Sigmoid colon (tissue), 6 donors: ENCODE measurements at regions not wholly inside any gene's neighbourhood (a gene's known extent, or its start where the extent isn't known, plus 50 kb on each side); places are given as distances from the start of the nearest gene placed in this dataset.

ENCODE experiments used
- DNase-seq: peaks from one replicate; pipeline ENCODE4 v3.0.0-alpha.2; 2019
- H3K27ac ChIP-seq, 4 donors: fragments of 200-600 bp; sonication (generic); one replicate each; pipeline ENCODE4 v1.5.1; 2016 to 2019; ENCODE audit warnings: mild to moderate bottlenecking in 1 of 4
- H3K27me3 ChIP-seq, 3 donors: fragments of 200-600 bp; sonication (generic); one replicate each; pipeline ENCODE4 v1.5.1; 2019; ENCODE audit warnings: mild to moderate bottlenecking in 1 of 3
- H3K36me3 ChIP-seq, 4 donors: fragments of 200-600 bp; sonication (generic); one replicate each; pipeline ENCODE4 v1.5.1; 2016 to 2019
- H3K4me1 ChIP-seq, 4 donors: fragments of 200-600 bp; sonication (generic); one replicate each; pipeline ENCODE4 v1.5.1; 2017 to 2019
- H3K4me3 ChIP-seq, 4 donors: fragments of 200-600 bp; sonication (generic); one replicate each; pipeline ENCODE4 v1.5.1; 2017 to 2019; ENCODE audit warnings: mild to moderate bottlenecking in 2 of 4, moderate library complexity in 1 of 4
- H3K9me3 ChIP-seq, 4 donors: fragments of 200-600 bp in 3 of 4; sonication (generic) in 3 of 4; one replicate each; pipeline versions ENCODE4 v1.5.1 to v1.6.1; 2013 to 2019
- EP300 ChIP-seq, 4 donors: sonication (generic); formaldehyde crosslinking; IDR thresholded peaks; one replicate each; pipeline ENCODE4 v1.6.1; 2017; ENCODE audit warnings: antibody characterized with exemption in 4 of 4
- POLR2A ChIP-seq, 2 donors: fragments of 450-650 bp; IDR thresholded peaks; one replicate each; pipeline ENCODE4 v1.6.1; 2016; ENCODE audit warnings: antibody characterized with exemption in 2 of 2, mild to moderate bottlenecking in 2 of 2, moderate library complexity in 2 of 2
- POLR2AphosphoS5 ChIP-seq, 4 donors: sonication (generic); formaldehyde crosslinking; IDR thresholded peaks; one replicate each; pipeline ENCODE4 v1.6.1; 2017; ENCODE audit warnings: antibody characterized with exemption in 4 of 4
- WGBS, 2 donors: extraction: QIAGEN DNeasy Blood & Tissue Kit; methylation state at CpG; one replicate each; pipeline ENCODE4 v1.1.7; 2013; 5-methylcytosine and 5-hydroxymethylcytosine counted together
- intact Hi-C: fragments of 100-400 bp; cut with DNase I; formaldehyde crosslinking; loops from one replicate; pipeline ENCODE4 v1.15.1; 2023
- TF ChIP-seq, protein P1 (sequence below), 4 experiments: fragments of 450-650 bp in 3 of 4; fragments of 200-600 bp in 1 of 4; IDR thresholded peaks; one replicate each; pipeline ENCODE4 v1.5.1; 2016 to 2019; ENCODE audit warnings: antibody characterized with exemption in 4 of 4, mild to moderate bottlenecking in 3 of 4, moderate library complexity in 2 of 4
- donor health status: healthy with polysubstance abuse.
- donor health status: healthy.

DNA sequence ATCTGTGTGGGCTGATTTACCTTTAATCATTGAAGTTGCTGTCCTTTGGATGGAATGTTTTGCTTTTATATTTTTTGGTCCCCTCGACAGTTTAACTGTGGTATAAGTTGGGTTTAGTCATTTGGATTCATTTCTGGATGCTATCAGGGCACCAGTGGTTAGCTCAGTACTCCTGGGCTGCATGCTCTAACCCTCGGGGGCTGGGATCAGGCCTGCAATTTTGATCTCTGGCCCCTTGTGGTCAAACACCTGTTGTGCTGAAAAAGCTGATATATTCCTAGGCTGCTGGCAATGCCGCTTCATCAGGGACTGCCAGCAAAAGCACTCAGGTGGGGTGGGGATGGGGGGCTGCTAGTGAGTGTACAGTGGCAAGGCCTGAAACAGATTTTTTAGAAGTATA, 440.4 kb upstream of the RIOK2 start:
- DNase-seq = no peak
- Histone ChIP-seq H3K9me3 (no peaks in the 10 kb centered on the region), H3K27me3 (no peaks in the 10 kb centered on the region), H3K36me3 (no peaks in the 10 kb centered on the region), H3K4me1 (no peaks in the 10 kb centered on the region), H3K4me3 (no peak overlapping the region), H3K27ac (no peak overlapping the region)
- 71 to 87% methylated on average over 3 of the region's 3 CpGs for WGBS, 2 donors
- intact Hi-C loops = no loop called here
- no peak for TF ChIP-seq POLR2AphosphoS5 (IDR thresholded peaks at IDR 0.05)
- TF ChIP-seq, protein P1, sequence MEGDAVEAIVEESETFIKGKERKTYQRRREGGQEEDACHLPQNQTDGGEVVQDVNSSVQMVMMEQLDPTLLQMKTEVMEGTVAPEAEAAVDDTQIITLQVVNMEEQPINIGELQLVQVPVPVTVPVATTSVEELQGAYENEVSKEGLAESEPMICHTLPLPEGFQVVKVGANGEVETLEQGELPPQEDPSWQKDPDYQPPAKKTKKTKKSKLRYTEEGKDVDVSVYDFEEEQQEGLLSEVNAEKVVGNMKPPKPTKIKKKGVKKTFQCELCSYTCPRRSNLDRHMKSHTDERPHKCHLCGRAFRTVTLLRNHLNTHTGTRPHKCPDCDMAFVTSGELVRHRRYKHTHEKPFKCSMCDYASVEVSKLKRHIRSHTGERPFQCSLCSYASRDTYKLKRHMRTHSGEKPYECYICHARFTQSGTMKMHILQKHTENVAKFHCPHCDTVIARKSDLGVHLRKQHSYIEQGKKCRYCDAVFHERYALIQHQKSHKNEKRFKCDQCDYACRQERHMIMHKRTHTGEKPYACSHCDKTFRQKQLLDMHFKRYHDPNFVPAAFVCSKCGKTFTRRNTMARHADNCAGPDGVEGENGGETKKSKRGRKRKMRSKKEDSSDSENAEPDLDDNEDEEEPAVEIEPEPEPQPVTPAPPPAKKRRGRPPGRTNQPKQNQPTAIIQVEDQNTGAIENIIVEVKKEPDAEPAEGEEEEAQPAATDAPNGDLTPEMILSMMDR (IDR thresholded peaks at IDR 0.05) = no peak
- TF ChIP-seq EP300 (IDR thresholded peaks at IDR 0.05) = no peak
- TF ChIP-seq POLR2A (IDR thresholded peaks at IDR 0.05) = no peak

DNA sequence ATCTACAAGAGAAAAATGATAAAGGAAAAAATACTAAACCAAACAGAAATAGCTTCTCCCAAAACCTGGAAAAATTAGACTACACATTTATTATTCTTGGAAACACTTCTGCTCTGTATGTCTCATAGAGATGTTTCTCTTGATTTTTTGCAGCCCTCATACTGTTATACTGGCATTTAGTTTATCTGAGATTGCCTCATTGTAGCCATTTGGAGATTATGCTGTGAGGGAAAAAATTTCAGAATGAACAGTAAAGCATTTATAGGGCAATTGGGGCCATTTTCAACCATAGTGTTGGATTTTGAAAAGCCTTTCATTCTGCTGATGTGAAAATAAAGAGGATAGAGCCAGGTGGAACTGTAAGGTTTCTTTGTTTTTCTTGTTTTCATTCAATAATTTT, 441.8 kb upstream of the RIOK2 start:
- no peak overlapping the region for H3K27ac ChIP-seq
- intact Hi-C loops = no loop called here
- no peaks in the 10 kb centered on the region for H3K4me1 ChIP-seq
- no peak overlapping the region for H3K4me3 ChIP-seq
- no peaks in the 10 kb centered on the region for H3K27me3 ChIP-seq
- H3K9me3 ChIP-seq = no peaks in the 10 kb centered on the region
- no peak for DNase-seq
- TF ChIP-seq POLR2AphosphoS5 (IDR thresholded peaks at IDR 0.05) = no peak
- TF ChIP-seq POLR2A (IDR thresholded peaks at IDR 0.05) = no peak
- TF ChIP-seq EP300 (IDR thresholded peaks at IDR 0.05) = no peak
- TF ChIP-seq, protein P1 (IDR thresholded peaks at IDR 0.05) = no peak
- H3K36me3 ChIP-seq = no peaks in the 10 kb centered on the region

DNA sequence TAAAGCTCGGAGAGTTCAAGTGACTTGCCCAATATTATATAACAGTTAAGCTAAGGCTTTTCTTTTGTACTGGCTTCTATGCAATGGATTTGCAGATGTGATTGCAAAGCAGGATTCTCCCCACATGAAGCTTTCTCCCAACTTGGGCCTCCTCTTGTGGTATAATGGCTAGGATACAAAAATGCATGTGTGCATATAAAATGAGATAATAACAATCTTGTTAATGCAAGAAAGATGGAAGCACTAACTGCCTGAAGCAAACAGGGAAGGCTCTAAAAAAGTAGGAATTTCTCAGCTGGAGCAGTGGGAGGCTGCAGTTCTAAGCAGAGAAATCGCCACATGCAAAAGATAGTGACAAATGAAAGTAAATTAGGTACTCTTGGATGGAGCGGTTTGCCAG, 444.2 kb upstream of the RIOK2 start:
- H3K27ac ChIP-seq = no peak overlapping the region
- no peaks in the 10 kb centered on the region for H3K4me1 ChIP-seq
- intact Hi-C loops = no loop called here
- 88 to 89% methylated on average over 3 of the region's 3 CpGs for WGBS, 2 donors
- H3K36me3 ChIP-seq = no peaks in the 10 kb centered on the region
- H3K4me3 ChIP-seq = no peak overlapping the region
- TF ChIP-seq POLR2AphosphoS5 (IDR thresholded peaks at IDR 0.05) (no peak), EP300 (IDR thresholded peaks at IDR 0.05) (no peak), POLR2A (IDR thresholded peaks at IDR 0.05) (no peak)
- TF ChIP-seq, protein P1 (IDR thresholded peaks at IDR 0.05) = no peak
- no peaks in the 10 kb centered on the region for H3K27me3 ChIP-seq
- DNase-seq = no peak
- H3K9me3 ChIP-seq = no peaks in the 10 kb centered on the region

DNA sequence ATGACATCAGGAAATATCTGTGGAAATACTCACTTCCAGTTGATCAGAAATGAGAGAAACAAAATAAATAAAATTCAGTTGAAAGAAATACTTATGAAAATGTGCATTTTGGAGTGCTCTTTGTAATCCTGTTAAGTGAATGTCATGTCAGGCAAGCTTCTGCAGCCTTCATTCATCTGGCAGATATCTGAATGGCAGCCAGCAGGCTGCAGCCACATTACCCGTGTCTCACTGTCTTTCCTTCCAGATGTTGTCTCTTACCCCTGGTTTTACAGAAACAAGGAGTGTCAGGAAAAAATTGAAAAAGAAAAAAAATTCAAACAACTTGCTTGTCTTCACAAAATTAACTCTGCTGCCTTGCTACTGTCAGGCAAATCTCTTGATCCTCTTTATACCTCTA, 445.0 kb upstream of the RIOK2 start:
- WGBS, 2 donors = 63 to 64% methylated on average over 1 of the region's 1 CpG
- Histone ChIP-seq H3K4me1 (no peaks in the 10 kb centered on the region), H3K4me3 (no peak overlapping the region), H3K9me3 (no peaks in the 10 kb centered on the region), H3K27ac (no peak overlapping the region), H3K27me3 (no peaks in the 10 kb centered on the region), H3K36me3 (no peaks in the 10 kb centered on the region)
- intact Hi-C loops = no loop called here
- TF ChIP-seq POLR2A (IDR thresholded peaks at IDR 0.05) (no peak), EP300 (IDR thresholded peaks at IDR 0.05) (no peak), POLR2AphosphoS5 (IDR thresholded peaks at IDR 0.05) (no peak)
- TF ChIP-seq, protein P1 (IDR thresholded peaks at IDR 0.05) = no peak
- no peak for DNase-seq

DNA sequence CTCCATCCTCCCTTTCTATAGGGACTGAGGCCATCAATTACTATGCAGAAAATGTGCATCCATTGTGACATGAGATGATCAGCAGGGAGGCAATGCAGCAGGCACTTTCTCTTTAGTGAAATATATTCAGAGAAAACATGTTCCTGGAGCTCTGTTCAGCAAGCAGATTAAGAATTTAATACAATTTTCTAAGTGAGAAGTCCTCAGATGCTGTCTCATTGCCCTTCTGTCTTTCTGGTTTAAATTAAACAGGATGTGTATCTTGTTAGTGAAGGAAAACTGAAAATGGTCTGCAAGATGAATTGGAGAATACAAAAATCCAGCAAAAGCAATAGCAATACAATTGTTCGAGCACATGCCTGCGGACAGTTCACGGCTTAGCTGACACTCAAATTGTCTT, 445.8 kb upstream of the RIOK2 start:
- no peak for TF ChIP-seq POLR2AphosphoS5 (IDR thresholded peaks at IDR 0.05)
- H3K36me3 ChIP-seq = no peaks in the 10 kb centered on the region
- 91 to 95% methylated on average over 3 of the region's 3 CpGs for WGBS, 2 donors
- intact Hi-C loops = no loop called here
- H3K9me3 ChIP-seq = no peaks in the 10 kb centered on the region
- no peak for DNase-seq
- no peaks in the 10 kb centered on the region for H3K27me3 ChIP-seq
- no peaks in the 10 kb centered on the region for H3K4me1 ChIP-seq
- no peak overlapping the region for H3K4me3 ChIP-seq
- peak overlapping the region in 1 of 4 donors; percentile 18 for H3K27ac ChIP-seq
